ENCODE measurements at regions not wholly inside any gene's neighbourhood (a gene's known extent, or its start where the extent isn't known, plus 50 kb on each side); places are given as distances from the start of the nearest gene placed in this dataset.

- Histone ChIP-seq H3K9me3 (no peaks in the 10 kb centered on the region), H3K4me1 (no peaks in the 10 kb centered on the region), H3K4me3 (no peak overlapping the region), H3K4me2 (no peak overlapping the region), H3K27ac (no peak overlapping the region)
- no peak for ATAC-seq
- TF ChIP-seq CHD2 (IDR thresholded peaks at IDR 0.05; ENCODE audit: low read length, partially characterized antibody): no peak
- FAIRE-seq: no peak
- CTCF ChIA-PET: interaction anchor here (0.6 kb wide), 1 partner anchor 13 kb away, joined by 3 read pairs; no protein-coding TSS in a partner anchor
- 0% methylated on average over 1 of the region's 1 CpG for WGBS (ENCODE audit: missing lambda C conversion rate)
- POLR2A ChIA-PET: no interaction called here
- DNase-seq (ENCODE audit: low read depth in 1 of 2, low spot score in 1 of 2): no peak
Observed at GRCh38 chr7:96508371-96508770, 186.5 kb upstream of the SLC25A13 start.

- CTCF ChIA-PET: interaction anchor here (0.6 kb wide), 1 partner anchor 151 kb away, joined by 3 read pairs; no protein-coding TSS in a partner anchor
- no peak for FAIRE-seq
- no peak overlapping the region for H3K27ac ChIP-seq
- no peaks in the 10 kb centered on the region for H3K4me1 ChIP-seq
- TF ChIP-seq CEBPB (IDR thresholded peaks at IDR 0.05): no peak
- no peak for TF ChIP-seq FOSL2 (IDR thresholded peaks at IDR 0.05)
- no peak for TF ChIP-seq FOSL2 (CRISPR knock-in tag; IDR thresholded peaks at IDR 0.05)
- no peak for TF ChIP-seq ZSCAN20 (CRISPR knock-in tag; IDR thresholded peaks at IDR 0.05)
- no peak for TF ChIP-seq SREBF2 (IDR thresholded peaks at IDR 0.05)
- TF ChIP-seq CBX2 (IDR thresholded peaks at IDR 0.05; ENCODE audit: borderline replicate concordance, low read depth): no peak
- TF ChIP-seq GATA3 (IDR thresholded peaks at IDR 0.05; ENCODE audit: borderline replicate concordance): no peak
- no peak for TF ChIP-seq POLR2AphosphoS2 (conservative IDR thresholded peaks at IDR 0.05; ENCODE audit: low read length)
- TF ChIP-seq ZFP36 (IDR thresholded peaks at IDR 0.05; ENCODE audit: borderline replicate concordance, partially characterized antibody): no peak
- no peak for TF ChIP-seq REST (IDR thresholded peaks at IDR 0.05)
- TF ChIP-seq RCOR1 (IDR thresholded peaks at IDR 0.05; ENCODE audit: low read depth, low read length): no peak
- no peak for TF ChIP-seq NR3C1 (IDR thresholded peaks at IDR 0.05)
- TF ChIP-seq RARB (CRISPR knock-in tag; IDR thresholded peaks at IDR 0.05): no peak
- no peak for TF ChIP-seq MYC (IDR thresholded peaks at IDR 0.05; ENCODE audit: borderline replicate concordance, low read length)
- no peak for TF ChIP-seq POLR2A (IDR thresholded peaks at IDR 0.05; ENCODE audit: low read length)
- no peak for TF ChIP-seq TP53 (CRISPR knock-in tag; IDR thresholded peaks at IDR 0.05)
- TF ChIP-seq HOXB13 (CRISPR knock-in tag; IDR thresholded peaks at IDR 0.05; ENCODE audit: low read depth): no peak
- TF ChIP-seq HOXA7 (CRISPR knock-in tag; IDR thresholded peaks at IDR 0.05): no peak
- TF ChIP-seq ELK1 (IDR thresholded peaks at IDR 0.05; ENCODE audit: low read depth, low read length): no peak
- H3K4me2 ChIP-seq: no peak overlapping the region
- ATAC-seq: no peak
- no peaks in the 10 kb centered on the region for H3K9me3 ChIP-seq
- 0% methylated on average over 1 of the region's 1 CpG for WGBS (ENCODE audit: missing lambda C conversion rate)
- POLR2A ChIA-PET: no interaction called here
- H3K4me3 ChIP-seq: no peak overlapping the region
- no peak for DNase-seq (ENCODE audit: low read depth in 1 of 2, low spot score in 1 of 2)
Observed at GRCh38 chr7:96503597-96503996, 181.7 kb upstream of the SLC25A13 start.

GRCh38 chr7:96501318-96501717 lies 179.4 kb upstream of the SLC25A13 start:
- FAIRE-seq: no peak
- Histone ChIP-seq H3K4me3 (no peak overlapping the region), H3K9me3 (no peaks in the 10 kb centered on the region), H3K4me2 (no peak overlapping the region), H3K27ac (no peak overlapping the region), H3K4me1 (no peaks in the 10 kb centered on the region)
- ChIA-PET POLR2A (no interaction called here), CTCF (interaction anchor here (1.1 kb wide), 1 partner anchor 79 kb away, joined by 3 read pairs; no protein-coding TSS in a partner anchor)
- ATAC-seq: no peak
- DNase-seq (ENCODE audit: low read depth in 1 of 2, low spot score in 1 of 2): no peak
- TF ChIP-seq RNF2 (IDR thresholded peaks at IDR 0.05; ENCODE audit: borderline replicate concordance, low read depth): no peak
- TF ChIP-seq BHLHE40 (IDR thresholded peaks at IDR 0.05; ENCODE audit: low read depth, low read length): no peak
- no peak for TF ChIP-seq EHMT2 (IDR thresholded peaks at IDR 0.05; ENCODE audit: low read depth)
- TF ChIP-seq FOXS1 (CRISPR knock-in tag; IDR thresholded peaks at IDR 0.05): no peak
- TF ChIP-seq EP300 (IDR thresholded peaks at IDR 0.05): no peak
- TF ChIP-seq NR3C1 (IDR thresholded peaks at IDR 0.05): no peak
- no peak for TF ChIP-seq ZFP36 (IDR thresholded peaks at IDR 0.05; ENCODE audit: borderline replicate concordance, partially characterized antibody)
- no peak for TF ChIP-seq MYC (IDR thresholded peaks at IDR 0.05; ENCODE audit: borderline replicate concordance, low read length)
- TF ChIP-seq MAX (IDR thresholded peaks at IDR 0.05): no peak
- TF ChIP-seq CHD4 (IDR thresholded peaks at IDR 0.05; ENCODE audit: borderline replicate concordance): no peak
- TF ChIP-seq RFX5 (IDR thresholded peaks at IDR 0.05): no peak
- TF ChIP-seq ZSCAN20 (CRISPR knock-in tag; IDR thresholded peaks at IDR 0.05): no peak
- no peak for TF ChIP-seq HMGXB4 (CRISPR knock-in tag; IDR thresholded peaks at IDR 0.05; ENCODE audit: borderline replicate concordance)
- TF ChIP-seq HEYL (CRISPR knock-in tag; IDR thresholded peaks at IDR 0.05): no peak
- no peak for TF ChIP-seq HOXB13 (CRISPR knock-in tag; IDR thresholded peaks at IDR 0.05; ENCODE audit: low read depth)
- TF ChIP-seq TP53 (CRISPR knock-in tag; IDR thresholded peaks at IDR 0.05): no peak
- no peak for TF ChIP-seq KDM1A (IDR thresholded peaks at IDR 0.05; ENCODE audit: low read depth)
- TF ChIP-seq CHD2 (IDR thresholded peaks at IDR 0.05; ENCODE audit: low read length, partially characterized antibody): no peak

All from A549 (cell line).